ENCODE measurements at regions not wholly inside any gene's neighbourhood (a gene's known extent, or its start where the extent isn't known, plus 50 kb on each side); places are given as distances from the start of the nearest gene placed in this dataset.
"Not testable (repeated sequence)": the region's sequence is repeated elsewhere in the genome, so short reads cannot be mapped to it uniquely, and the experiment has no call there.

GRCh38 chr6:140204154-140204553, 829.7 kb upstream of the CITED2 start:
- no peak for DNase-seq (ENCODE audit: low spot score)

GRCh38 chr6:140203661-140204147, 829.3 kb upstream of the CITED2 start:
- peak; percentile 41 for DNase-seq (ENCODE audit: low spot score)

DNA sequence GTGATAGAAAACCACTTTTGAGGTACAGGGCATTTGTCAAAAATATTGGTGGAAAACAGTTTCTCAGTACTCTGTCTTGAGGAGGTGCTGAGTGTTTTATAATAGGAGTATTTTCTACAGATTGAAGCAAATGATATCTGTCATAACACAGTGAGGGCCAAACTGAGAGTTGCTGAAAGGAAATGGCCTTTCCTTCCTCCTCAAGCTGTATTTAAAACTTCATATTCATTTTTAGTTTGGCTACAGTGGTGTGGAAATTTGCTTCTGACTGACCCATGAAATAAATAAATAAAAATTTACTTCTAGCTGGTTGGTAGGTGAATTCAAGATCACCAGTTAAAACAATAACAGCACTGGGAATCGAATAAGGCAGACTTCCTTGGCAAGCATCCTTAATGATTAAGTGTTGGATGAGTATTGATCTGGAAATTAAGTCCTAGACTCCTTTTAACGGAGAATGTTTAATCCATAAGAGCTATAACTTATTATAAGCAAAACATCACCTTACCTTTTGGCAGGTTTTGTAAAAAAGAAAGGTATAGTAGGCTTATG, 828.6 kb upstream of the CITED2 start:
- no peak for DNase-seq (ENCODE audit: low spot score)

GRCh38 chr6:140201787-140202458, 827.5 kb upstream of the CITED2 start:
- DNase-seq (ENCODE audit: low spot score): no peak

DNA sequence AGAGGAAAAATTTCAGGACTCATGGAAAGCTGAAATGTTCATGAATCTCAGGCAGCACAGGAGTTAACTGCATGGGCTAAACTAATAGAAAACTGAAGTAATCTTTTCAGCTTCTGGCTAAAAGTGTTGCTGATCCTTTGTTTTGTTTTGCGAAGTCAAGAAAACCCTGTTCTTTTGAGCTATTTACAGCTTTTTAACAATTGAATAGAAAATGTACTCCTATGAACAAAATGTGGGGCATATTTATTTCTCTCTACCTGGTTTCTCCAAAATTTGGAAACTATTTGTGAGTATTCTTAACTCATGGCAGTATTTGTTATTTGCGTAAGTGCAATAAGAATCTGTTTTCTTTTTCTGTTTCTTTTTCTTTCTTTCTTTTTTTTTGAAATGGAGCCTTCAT, 818.8 kb upstream of the CITED2 start:
- no peak for DNase-seq (ENCODE audit: low spot score)

GRCh38 chr6:140192018-140192417, 817.6 kb upstream of the CITED2 start:
- no peak for DNase-seq (ENCODE audit: low spot score)

- not testable (repeated sequence) for DNase-seq (ENCODE audit: low spot score)
Measured at GRCh38 chr6:140189263-140189662, 814.8 kb upstream of the CITED2 start.

GRCh38 chr6:140185991-140186390, 811.5 kb upstream of the CITED2 start:
- DNase-seq (ENCODE audit: low spot score): no peak

- DNase-seq (ENCODE audit: low spot score): no peak
Measured at GRCh38 chr6:140183881-140184280, 809.4 kb upstream of the CITED2 start.

DNA sequence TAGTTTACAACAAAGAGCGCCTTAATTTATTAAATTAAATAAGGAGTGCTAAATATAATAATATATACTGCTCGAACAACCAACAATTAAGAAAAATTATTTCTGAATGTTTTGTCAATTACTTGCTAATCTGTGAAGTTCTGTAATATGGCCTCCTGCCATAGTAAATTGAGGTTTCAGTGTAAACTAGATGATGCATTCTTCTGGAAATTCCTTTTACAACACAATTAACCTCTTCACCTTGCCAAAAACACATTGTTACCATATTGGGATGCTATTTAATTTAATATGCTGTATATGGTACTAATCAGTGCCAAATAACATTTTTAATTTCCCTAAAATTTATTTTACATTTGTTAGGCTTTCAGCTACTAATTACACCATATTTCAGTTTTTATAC, 808.4 kb upstream of the CITED2 start:
- no peak for DNase-seq (ENCODE audit: low spot score)

- no peak for DNase-seq (ENCODE audit: low spot score)
Measured at GRCh38 chr6:140181876-140182275, 807.4 kb upstream of the CITED2 start.

- DNase-seq (ENCODE audit: low spot score): no peak
Measured at GRCh38 chr6:140180306-140180705, 805.9 kb upstream of the CITED2 start.

GRCh38 chr6:140178935-140179334, 804.5 kb upstream of the CITED2 start:
- DNase-seq (ENCODE audit: low spot score): peak; percentile 65

GRCh38 chr6:140178520-140178919, 804.1 kb upstream of the CITED2 start:
- DNase-seq (ENCODE audit: low spot score): peak; percentile 13

GRCh38 chr6:140176306-140176705, 801.9 kb upstream of the CITED2 start:
- no peak for DNase-seq (ENCODE audit: low spot score)

- DNase-seq (ENCODE audit: low spot score): no peak
Measured at GRCh38 chr6:140175486-140175885, 801.0 kb upstream of the CITED2 start.

DNA sequence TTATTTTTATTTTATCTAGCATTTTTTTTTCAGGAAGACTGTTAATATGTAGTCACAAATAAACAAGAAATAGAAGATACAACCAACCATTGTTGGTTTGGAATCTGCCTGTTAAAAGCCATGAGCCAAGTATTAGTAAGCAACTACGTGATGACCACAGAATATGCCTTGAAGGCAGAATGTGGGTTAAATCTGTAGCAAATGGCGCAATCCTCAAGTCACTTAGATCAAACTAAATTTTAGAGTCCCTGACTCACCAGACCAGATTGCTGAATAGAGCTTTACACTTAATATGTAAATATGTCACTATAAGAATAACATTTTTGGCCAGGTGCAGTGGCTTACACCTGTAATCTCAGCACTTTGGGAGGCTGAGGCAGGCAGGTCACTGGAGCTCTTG, 800.1 kb upstream of the CITED2 start:
- DNase-seq (ENCODE audit: low spot score): no peak

DNA sequence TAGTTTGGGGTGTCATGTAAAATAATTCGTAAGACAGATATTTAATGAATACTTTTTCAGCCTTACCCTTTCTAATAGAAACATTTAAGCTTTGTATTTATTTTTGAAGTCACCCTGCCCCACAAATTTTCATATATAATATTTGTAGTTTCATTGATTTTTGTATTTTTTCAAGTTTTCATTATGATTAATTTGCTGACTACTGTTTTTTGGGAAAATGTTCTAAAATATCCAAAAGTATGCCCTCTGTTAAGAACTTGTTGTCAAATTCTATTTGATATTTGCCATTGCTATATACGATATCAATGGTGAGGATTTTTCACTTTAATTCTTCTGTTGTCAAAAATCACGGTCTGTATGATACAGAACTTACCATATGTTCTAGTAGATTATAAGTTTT, 793.9 kb upstream of the CITED2 start:
- no peak for DNase-seq (ENCODE audit: low spot score)

GRCh38 chr6:140160909-140161308, 786.5 kb upstream of the CITED2 start:
- no peak for DNase-seq (ENCODE audit: low spot score)

GRCh38 chr6:140160494-140160893, 786.0 kb upstream of the CITED2 start:
- DNase-seq (ENCODE audit: low spot score): no peak

DNA sequence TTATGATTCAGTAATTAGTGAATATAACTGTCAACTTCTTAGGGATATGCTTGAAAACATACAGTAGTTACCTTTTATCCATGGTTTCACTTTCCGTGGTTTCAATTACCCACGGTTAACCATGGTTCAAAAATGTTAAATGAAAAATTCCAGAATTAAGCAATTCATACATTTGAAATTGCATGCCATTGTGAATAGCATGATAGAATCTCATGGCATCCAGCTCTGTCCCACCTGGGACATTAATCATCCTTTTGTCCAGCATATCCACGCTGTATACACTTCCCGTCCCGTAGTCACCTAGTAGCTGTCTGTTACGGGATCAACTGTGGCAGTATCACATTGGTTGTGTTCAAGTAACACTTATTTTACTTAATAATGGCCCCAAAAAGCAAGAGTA, 781.7 kb upstream of the CITED2 start:
- no peak for DNase-seq (ENCODE audit: low spot score)

- DNase-seq (ENCODE audit: low spot score): peak; percentile 90
Measured at GRCh38 chr6:140155451-140156126, 781.1 kb upstream of the CITED2 start.

DNA sequence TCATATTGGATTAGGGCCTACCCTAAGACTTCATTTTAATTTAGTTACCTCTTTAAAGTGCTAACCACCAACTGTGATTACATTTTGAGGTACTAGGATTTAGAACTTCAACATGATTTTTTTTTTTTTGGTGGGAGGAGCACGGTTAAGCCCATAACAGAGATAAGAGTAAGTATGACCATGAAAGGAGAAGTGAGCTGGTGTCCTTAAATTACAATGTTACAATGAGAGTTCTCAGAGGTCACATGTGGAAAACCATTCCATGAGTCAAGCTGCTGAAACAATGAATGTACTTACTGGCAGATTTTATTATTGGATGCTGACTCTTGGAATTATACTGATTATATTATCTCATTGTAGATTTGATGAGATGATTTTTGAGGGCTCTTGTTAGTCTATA, 779.3 kb upstream of the CITED2 start:
- DNase-seq (ENCODE audit: low spot score): no peak

Measured in umbilical cord (tissue), 1 donor.